Activated CD4-positive, alpha-beta T cell treated with anti-CD3 and anti-CD28 coated beads, Interleukin-2, amount 50 U/mL, for 16 hours (primary cell): ENCODE measurements at regions not wholly inside any gene's neighbourhood (a gene's known extent, or its start where the extent isn't known, plus 50 kb on each side); places are given as distances from the start of the nearest gene placed in this dataset.
A peak's percentile ranks its signal among the peaks of the same experiment; 100 is the strongest.

ENCODE experiments used
- DNase-seq: peaks from one replicate; pipeline ENCODE4 v3.0.0-alpha.2; 2020

GRCh38 chr7:41027428-41028115 lies 675.3 kb downstream of the INHBA start:
- no peak for DNase-seq

DNA sequence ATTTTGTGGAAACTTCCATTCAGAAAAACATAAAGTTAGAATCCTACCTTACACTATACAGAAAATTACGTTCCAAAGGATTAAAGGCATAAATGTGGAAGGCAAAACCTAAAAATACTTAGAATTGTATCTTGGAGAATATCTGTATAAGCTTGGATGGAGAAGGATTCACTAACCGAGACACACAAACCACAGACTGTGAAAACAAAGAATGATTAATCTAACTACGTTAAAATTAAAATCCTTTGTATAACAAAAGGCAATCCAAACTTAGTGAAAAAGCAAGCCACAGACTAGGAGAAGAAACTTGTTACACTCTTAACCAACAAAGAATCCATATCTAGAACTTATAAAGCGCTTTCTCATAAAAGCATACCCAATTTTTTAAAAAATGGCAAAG lies 678.8 kb downstream of the INHBA start:
- DNase-seq: no peak

GRCh38 chr7:41020056-41020455 lies 682.8 kb downstream of the INHBA start:
- no peak for DNase-seq

DNA sequence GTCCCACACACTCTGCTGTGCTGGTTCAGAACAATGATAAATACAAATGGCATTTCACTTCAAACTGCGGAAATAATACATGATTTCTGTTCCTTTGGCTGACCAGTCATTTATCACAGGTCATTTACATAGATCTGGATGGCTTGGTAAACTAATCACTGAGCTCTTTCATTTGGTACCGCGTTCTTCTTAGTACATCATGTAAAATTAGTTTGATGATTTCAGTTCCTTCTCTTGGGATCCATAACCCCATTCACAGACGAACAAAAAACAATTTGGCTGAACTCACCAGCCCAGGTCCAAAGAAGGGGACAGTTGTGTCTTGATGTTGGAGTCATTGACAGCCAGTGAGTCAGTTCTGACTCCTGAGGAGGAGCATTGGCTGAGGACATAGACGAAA lies 689.8 kb downstream of the INHBA start:
- DNase-seq: no peak

DNA sequence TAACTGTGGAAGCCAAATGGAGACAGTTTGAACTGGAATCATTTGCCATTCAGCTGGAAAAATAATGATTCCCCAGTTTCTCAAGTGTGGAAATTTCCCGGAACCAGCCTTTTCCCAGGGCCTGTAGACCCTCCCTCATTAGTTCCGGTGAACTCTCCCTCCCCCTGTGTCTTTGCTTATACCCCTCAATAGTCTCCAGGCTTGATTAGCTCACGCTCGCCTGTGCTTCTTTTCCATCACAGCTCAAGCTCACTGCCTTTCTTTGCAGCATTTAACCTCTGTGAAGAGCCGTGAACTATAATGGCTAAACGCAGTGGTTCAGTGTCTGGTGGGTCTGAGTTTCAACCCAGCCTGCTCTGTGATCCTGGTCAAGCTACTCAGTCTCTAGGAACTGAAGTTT lies 690.8 kb downstream of the INHBA start:
- no peak for DNase-seq

GRCh38 chr7:41010967-41011366 lies 691.9 kb downstream of the INHBA start:
- no peak for DNase-seq

DNA sequence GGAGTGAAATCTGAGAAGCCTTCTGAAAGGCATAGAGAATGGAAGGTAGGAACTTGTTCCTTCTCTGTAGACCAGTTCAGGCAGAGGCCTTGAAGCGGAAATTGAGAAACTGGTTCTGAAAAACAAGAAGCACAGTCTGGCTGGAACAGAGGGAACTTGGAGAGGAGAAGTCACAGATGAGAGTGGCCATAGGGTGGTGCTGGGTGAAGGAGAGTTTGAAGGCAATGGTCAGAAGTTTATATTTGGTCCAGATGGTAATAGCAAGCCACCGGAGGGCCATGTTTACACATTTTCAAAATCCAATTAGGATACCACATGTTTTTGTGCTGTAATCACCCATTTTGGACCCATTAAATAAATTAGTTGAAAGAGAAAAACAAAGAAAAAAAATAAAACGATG lies 692.5 kb downstream of the INHBA start:
- no peak for DNase-seq

GRCh38 chr7:41007811-41008210 lies 695.1 kb downstream of the INHBA start:
- DNase-seq: no peak

GRCh38 chr7:41007351-41007751 lies 695.5 kb downstream of the INHBA start:
- no peak for DNase-seq

DNA sequence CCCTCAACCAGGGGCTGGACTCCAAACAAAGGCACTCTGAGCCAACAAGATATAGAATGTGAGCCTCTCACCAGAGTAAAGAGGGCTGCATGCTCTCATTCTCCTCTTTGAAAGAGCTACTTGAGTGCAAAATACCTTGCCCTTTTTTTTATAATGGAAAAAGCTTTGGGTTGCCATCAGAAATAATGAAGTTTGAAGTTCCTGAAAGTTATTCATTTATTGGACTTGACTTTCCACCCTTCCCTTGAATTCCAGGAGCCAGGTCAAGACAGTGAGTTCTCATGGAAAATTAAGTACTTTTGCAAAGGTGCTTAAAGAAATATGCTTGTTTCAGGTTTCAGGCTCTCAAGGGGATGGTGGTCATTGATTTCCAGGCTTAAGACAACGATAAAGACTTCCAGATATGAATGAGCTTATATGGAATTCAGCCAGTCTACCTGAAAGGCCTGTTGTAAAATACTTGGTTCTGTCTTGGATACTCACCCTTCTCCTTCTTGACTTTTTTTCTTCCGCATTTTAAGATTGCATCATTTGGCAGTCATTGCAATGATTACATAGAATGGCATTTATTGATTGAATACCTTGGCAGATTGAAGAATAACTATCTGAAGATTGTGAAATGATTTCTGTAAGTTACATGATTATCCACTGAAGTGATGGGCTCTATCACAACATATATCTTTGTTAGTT lies 696.4 kb downstream of the INHBA start:
- no peak for DNase-seq

DNA sequence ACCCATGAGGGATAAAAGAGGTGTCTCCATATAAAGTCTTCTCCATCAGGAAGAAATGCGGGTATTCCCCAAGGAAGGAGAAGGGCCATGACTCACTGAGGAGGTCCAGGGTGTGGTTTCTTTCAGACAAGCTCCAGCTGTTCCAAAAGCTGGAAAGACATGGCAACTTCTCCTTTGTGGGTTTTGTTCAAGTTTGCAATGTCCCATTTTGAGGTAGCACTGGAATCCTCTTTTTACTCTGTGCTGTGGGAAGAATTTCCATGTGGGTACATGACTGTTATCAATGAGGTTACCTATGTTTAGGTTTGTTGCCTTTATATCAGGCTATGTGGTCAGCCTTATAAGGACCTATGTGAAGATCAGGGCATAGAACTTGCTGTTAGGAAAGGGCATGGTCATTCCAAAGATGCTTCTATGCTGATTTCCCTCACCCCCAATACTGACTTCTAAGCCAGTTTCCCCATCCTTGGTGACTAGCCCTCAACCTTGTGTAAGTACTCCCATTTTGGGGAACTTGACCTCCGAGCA lies 697.5 kb downstream of the INHBA start:
- DNase-seq: no peak

DNA sequence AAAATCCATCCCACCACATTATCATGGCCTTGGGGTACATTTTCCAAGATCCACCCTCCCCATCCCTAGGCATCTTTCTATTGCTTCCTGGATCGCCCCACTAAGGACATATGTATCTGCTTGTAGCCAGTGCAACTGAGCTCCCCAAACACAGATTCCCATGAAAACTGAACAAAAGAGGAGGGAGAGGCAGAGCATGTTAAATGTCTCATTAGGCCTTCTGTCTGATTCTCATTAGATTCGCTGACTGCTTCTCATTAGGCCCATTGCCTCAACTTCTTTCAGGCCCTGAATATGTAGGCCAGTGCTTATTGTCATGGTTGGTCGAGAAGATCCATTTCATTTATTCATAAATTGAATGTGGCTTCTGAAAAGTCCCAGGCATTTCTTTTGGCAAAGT lies 698.9 kb downstream of the INHBA start:
- DNase-seq: no peak

GRCh38 chr7:41003611-41003940 lies 699.3 kb downstream of the INHBA start:
- DNase-seq: no peak

DNA sequence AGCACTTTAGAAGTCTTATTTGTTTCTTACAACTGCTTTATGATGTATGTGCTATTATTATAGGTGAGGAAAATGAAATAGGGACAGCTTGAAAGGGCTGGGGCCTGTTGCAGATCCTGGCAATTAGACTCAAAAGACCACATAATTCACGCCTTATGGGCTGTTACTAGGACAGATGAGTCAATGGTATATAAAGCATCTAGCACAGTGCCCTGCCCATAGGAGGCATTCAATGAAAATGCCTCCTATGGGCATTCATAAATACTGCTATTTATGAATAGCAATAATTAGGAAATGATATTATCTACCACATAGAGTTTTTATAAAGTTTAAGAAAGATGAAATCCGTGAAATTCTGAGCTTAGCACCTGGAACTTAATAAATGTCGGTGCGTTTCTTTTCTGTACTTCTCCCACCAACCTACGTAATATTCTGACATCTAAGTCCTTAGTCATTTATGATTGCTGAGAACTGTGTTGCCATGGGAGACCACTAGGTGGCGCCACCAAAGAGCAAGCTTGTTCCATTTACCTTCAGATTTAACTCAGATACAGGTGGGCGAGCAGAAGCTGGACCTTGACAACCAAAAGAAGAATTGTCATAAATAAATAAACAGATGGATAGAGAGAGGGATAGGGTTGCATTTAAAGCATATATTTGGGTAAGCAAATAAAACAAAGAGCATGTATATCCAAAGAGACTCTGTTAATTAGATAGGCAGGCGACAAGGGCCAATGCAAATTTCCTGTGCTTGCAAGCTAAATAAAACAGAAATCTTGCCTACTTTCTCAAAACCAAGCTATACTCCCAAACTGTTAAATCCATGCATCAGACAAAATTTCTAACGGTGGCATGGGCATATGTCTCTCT lies 699.9 kb downstream of the INHBA start:
- DNase-seq: peak; percentile 35

DNA sequence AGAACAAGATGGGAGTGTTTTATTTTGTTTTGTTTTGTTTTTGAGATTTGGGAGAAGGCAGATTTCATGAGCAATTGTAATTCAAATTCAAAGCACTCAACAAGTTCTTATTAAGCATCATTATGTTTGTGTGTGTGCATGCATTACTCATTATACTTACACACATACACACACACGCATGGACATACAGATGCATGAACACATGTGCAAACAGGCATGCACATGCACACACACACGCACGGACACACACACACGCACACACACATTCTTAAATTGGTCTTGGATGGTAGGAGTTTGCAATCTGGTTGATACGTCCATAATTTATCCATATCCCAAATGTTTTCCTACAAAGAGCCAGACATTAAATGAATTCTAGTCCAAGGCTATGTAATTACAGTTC lies 702.8 kb downstream of the INHBA start:
- no peak for DNase-seq

GRCh38 chr7:40996233-40996677 lies 706.6 kb downstream of the INHBA start:
- DNase-seq: no peak

- no peak for DNase-seq
These were observed 712.0 kb downstream of the INHBA start for GRCh38 chr7:40990841-40991240.

- DNase-seq: no peak
These were observed 715.3 kb downstream of the INHBA start for GRCh38 chr7:40987571-40987970.

DNA sequence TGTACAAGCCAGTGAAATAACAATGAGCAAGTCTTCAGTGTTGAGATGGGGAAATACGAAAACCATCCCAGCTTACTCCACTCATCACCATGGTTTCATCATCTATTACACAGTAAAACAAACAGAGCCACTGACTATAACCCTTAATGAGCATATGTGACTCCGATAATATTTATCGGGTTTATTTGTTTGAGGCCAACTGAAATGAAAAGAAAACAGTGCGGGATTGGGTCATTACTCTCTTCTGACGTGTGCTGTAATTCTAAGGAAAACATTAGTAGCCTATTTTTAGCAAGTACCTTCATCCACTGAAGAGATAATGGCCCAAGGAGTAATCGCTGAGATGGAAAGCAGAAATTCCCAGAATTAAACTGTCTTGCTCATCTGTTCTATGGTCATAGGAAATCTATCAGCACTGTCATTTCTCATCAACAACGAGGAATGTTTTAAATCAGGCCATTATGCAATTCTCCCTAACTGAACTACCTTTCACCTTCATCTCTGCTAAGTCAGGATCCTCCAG lies 716.5 kb downstream of the INHBA start:
- no peak for DNase-seq

DNA sequence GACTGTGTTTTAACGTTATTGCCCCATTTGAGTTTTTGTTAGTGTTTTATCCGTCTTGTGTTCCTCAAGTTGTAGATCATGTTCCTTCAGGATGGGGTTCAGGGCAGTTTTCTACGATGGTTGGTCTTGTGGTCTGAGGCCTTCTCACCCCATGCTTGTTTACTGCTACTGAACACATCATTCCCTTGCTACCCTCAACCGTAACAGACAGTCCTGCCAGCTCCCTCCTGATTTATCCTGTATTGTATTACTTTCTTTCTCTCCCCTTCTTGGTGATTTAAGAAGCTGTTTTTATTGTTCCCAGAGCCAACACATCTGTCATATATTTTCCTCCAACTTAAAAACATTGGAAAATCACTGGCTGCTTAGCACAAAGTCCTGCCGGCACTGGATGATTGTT lies 719.8 kb downstream of the INHBA start:
- DNase-seq: no peak

GRCh38 chr7:40979296-40979695 lies 723.6 kb downstream of the INHBA start:
- DNase-seq: no peak

GRCh38 chr7:40978047-40978446 lies 724.8 kb downstream of the INHBA start:
- no peak for DNase-seq

DNA sequence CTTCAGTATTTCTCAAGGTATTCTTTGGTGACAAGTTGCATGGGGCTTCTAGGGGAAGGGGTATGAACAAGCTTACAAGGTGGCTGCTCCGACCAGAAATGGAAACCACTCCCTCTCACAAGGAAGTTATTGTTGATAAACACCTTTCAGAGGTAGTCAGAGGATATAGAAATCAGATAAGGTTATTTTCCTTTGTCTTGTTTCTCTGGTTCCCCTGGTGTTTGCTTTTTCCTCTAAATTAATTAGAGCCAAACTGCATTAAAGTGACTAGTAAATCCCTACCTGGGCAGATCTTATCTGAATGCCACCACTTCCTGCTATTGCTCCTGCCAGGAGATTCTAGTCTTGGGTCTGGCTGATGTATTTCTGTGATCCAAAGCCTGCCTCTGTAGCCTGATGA lies 725.4 kb downstream of the INHBA start:
- DNase-seq: no peak
